ENCODE measurements at regions not wholly inside any gene's neighbourhood (a gene's known extent, or its start where the extent isn't known, plus 50 kb on each side); places are given as distances from the start of the nearest gene placed in this dataset.
"Not testable (repeated sequence)": the region's sequence is repeated elsewhere in the genome, so short reads cannot be mapped to it uniquely, and the experiment has no call there.

GRCh38 chr6:145279993-145280392 lies 455.3 kb downstream of the EPM2A start:
- Histone ChIP-seq H3K4me1 (no peaks in the 10 kb centered on the region), H3K27ac (no peak overlapping the region), H3K9me3 (no peaks in the 10 kb centered on the region), H3K27me3 (no peaks in the 10 kb centered on the region), H3K36me3 (no peaks in the 10 kb centered on the region), H3K4me3 (no peak overlapping the region), H3K9ac (ENCODE audit: low read depth in 2 of 2, low read length in 2 of 2) (no peak overlapping the region)
- intact Hi-C loops (cut with DNase I): no loop called here
- TF ChIP-seq CTCF (IDR thresholded peaks at IDR 0.05): no peak
- DNase-seq: no peak

GRCh38 chr6:145283209-145283608 lies 452.1 kb downstream of the EPM2A start:
- H3K27me3 ChIP-seq; H3K27ac ChIP-seq; intact Hi-C loops (cut with DNase I); H3K36me3 ChIP-seq; H3K9ac ChIP-seq (ENCODE audit: low read depth in 2 of 2, low read length in 2 of 2); DNase-seq; H3K9me3 ChIP-seq; H3K4me1 ChIP-seq; H3K4me3 ChIP-seq: not testable (repeated sequence)

GRCh38 chr6:145283856-145284255 lies 451.5 kb downstream of the EPM2A start:
- Histone ChIP-seq H3K9me3 (no peaks in the 10 kb centered on the region), H3K4me3 (no peak overlapping the region), H3K27me3 (no peaks in the 10 kb centered on the region), H3K27ac (no peak overlapping the region), H3K4me1 (no peaks in the 10 kb centered on the region), H3K9ac (ENCODE audit: low read depth in 2 of 2, low read length in 2 of 2) (no peak overlapping the region), H3K36me3 (no peaks in the 10 kb centered on the region)
- no peak for DNase-seq
- intact Hi-C loops (cut with DNase I): no loop called here
- TF ChIP-seq CTCF (IDR thresholded peaks at IDR 0.05): no peak

GRCh38 chr6:145286916-145287315 lies 448.4 kb downstream of the EPM2A start:
- H3K27ac ChIP-seq: no peak overlapping the region
- no peak for TF ChIP-seq CTCF (IDR thresholded peaks at IDR 0.05)
- H3K4me3 ChIP-seq: no peak overlapping the region
- intact Hi-C loops (cut with DNase I): no loop called here
- H3K4me1 ChIP-seq: no peaks in the 10 kb centered on the region
- H3K27me3 ChIP-seq: no peaks in the 10 kb centered on the region
- DNase-seq: no peak
- H3K36me3 ChIP-seq: no peaks in the 10 kb centered on the region
- no peak overlapping the region for H3K9ac ChIP-seq (ENCODE audit: low read depth in 2 of 2, low read length in 2 of 2)
- no peaks in the 10 kb centered on the region for H3K9me3 ChIP-seq

GRCh38 chr6:145289573-145289972 lies 445.7 kb downstream of the EPM2A start:
- H3K9me3 ChIP-seq: no peaks in the 10 kb centered on the region
- H3K36me3 ChIP-seq: no peaks in the 10 kb centered on the region
- no peak overlapping the region for H3K27ac ChIP-seq
- TF ChIP-seq CTCF (IDR thresholded peaks at IDR 0.05): no peak
- no peaks in the 10 kb centered on the region for H3K27me3 ChIP-seq
- no peak overlapping the region for H3K4me3 ChIP-seq
- intact Hi-C loops (cut with DNase I): no loop called here
- H3K4me1 ChIP-seq: no peaks in the 10 kb centered on the region
- DNase-seq: no peak
- H3K9ac ChIP-seq (ENCODE audit: low read depth in 2 of 2, low read length in 2 of 2): no peak overlapping the region

- H3K27ac ChIP-seq: no peak overlapping the region
- no peaks in the 10 kb centered on the region for H3K9me3 ChIP-seq
- no peak overlapping the region for H3K9ac ChIP-seq (ENCODE audit: low read depth in 2 of 2, low read length in 2 of 2)
- H3K4me1 ChIP-seq: no peaks in the 10 kb centered on the region
- intact Hi-C loops (cut with DNase I): no loop called here
- no peak for DNase-seq
- H3K27me3 ChIP-seq: no peaks in the 10 kb centered on the region
- TF ChIP-seq CTCF (IDR thresholded peaks at IDR 0.05): no peak
- no peaks in the 10 kb centered on the region for H3K36me3 ChIP-seq
- H3K4me3 ChIP-seq: no peak overlapping the region
These were observed 445.2 kb downstream of the EPM2A start for GRCh38 chr6:145290122-145290521.
